OCI-LY3 (cell line): ENCODE measurements at regions not wholly inside any gene's neighbourhood (a gene's known extent, or its start where the extent isn't known, plus 50 kb on each side); places are given as distances from the start of the nearest gene placed in this dataset.

Experiments used
- H2AFZ ChIP-seq: fragments of 200-600, 300-600 bp; shearing (Covaris generic); 2 replicates; pipeline ENCODE4 v1.6.0; 2014; ENCODE audit warnings: antibody characterized with exemption, low read depth, low read length
- H3K27ac ChIP-seq: fragments of 200-600, 300-600 bp; sonication (generic); 2 replicates; pipeline ENCODE4 v1.5.1; 2014; ENCODE audit warnings: mild to moderate bottlenecking, low read length, moderate library complexity, mixed read lengths
- H3K27me3 ChIP-seq: fragments of 200-600, 300-600 bp; sonication (generic); 2 replicates; pipeline ENCODE4 v1.6.1; 2014; ENCODE audit warnings: low read depth, low read length, mixed read lengths
- H3K36me3 ChIP-seq: fragments of 200-600, 300-600 bp; sonication (generic); replicated peaks from 2 replicates; pipeline ENCODE3; 2014; ENCODE audit warnings: low read depth, low read length, mixed read lengths
- H3K4me1 ChIP-seq: fragments of 300-600, 200-600 bp; sonication (generic); 2 replicates; pipeline ENCODE4 v1.6.1; 2014; ENCODE audit warnings: low read length, mixed read lengths
- H3K4me2 ChIP-seq: fragments of 200-600, 300-600 bp; sonication (generic); 2 replicates; pipeline ENCODE4 v1.6.1; 2014; ENCODE audit warnings: low read length, mixed read lengths
- H3K4me3 ChIP-seq: fragments of 300-600, 200-600 bp; sonication (generic); 2 replicates; pipeline ENCODE4 v1.5.1; 2014; ENCODE audit warnings: antibody characterized with exemption, mild to moderate bottlenecking, low read length, moderate library complexity
- H3K79me2 ChIP-seq: fragments of 300-600, 200-600 bp; shearing (Covaris generic); 2 replicates; pipeline ENCODE4 v1.6.1; 2014; ENCODE audit warnings: mild to moderate bottlenecking, low read length, mixed read lengths
- H3K9ac ChIP-seq: fragments of 300-600, 200-600 bp; shearing (Covaris generic); 2 replicates; pipeline ENCODE4 v1.6.0; 2014; ENCODE audit warnings: mild to moderate bottlenecking, low read length, moderate library complexity
- H3K9me3 ChIP-seq: fragments of 200-600, 300-600 bp; shearing (Covaris generic); 2 replicates; pipeline ENCODE4 v1.6.1; 2014; ENCODE audit warnings: low read length, mixed read lengths; ENCODE audit not compliant: insufficient read depth
- H4K20me1 ChIP-seq: fragments of 200-600, 300-600 bp; sonication (generic); 2 replicates; pipeline ENCODE4 v1.6.1; 2016; ENCODE audit warnings: low read length, mixed read lengths; ENCODE audit not compliant: insufficient read depth
- EZH2phosphoT487 ChIP-seq: fragments of 200-600 bp; shearing (Covaris generic); IDR thresholded peaks from 2 replicates; pipeline ENCODE4 v1.6.1; 2018; ENCODE audit warnings: antibody characterized with exemption, mixed run types, low read depth
- TF ChIP-seq, protein P1 (sequence below): fragments of 200-600, 300-600 bp; sonication (generic); IDR thresholded peaks from 2 replicates; pipeline ENCODE4 v1.5.1; 2014; ENCODE audit warnings: antibody characterized with exemption, low read length, low read depth

DNA sequence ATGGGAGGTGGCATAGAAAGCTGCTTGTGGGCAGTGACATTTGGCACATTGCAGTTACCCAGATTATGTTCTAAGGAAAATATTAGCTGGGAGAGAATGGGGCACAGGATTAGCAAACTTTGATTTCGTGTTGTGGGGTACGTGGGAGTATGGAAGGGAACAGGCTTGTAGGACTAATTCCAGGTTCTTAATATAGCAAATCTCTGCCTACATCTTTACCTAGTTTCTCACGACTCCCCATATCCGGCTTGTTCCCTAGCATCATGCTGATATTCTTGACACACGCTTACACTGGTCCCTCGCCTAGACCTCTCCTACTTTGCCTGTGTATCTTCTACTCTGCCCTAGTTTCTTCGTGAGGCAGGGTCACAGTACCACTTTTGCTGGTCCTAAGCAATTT is 293.9 kb upstream of the PLXNA2 start:
- no peaks in the 10 kb centered on the region for H3K9me3 ChIP-seq
- H3K4me1 ChIP-seq = no peaks in the 10 kb centered on the region
- no peak overlapping the region for H3K4me2 ChIP-seq
- H3K27ac ChIP-seq = no peak overlapping the region
- H2AFZ ChIP-seq = no peak overlapping the region
- H3K36me3 ChIP-seq = no peaks in the 10 kb centered on the region
- H3K79me2 ChIP-seq = no peaks in the 10 kb centered on the region
- TF ChIP-seq, protein P1, sequence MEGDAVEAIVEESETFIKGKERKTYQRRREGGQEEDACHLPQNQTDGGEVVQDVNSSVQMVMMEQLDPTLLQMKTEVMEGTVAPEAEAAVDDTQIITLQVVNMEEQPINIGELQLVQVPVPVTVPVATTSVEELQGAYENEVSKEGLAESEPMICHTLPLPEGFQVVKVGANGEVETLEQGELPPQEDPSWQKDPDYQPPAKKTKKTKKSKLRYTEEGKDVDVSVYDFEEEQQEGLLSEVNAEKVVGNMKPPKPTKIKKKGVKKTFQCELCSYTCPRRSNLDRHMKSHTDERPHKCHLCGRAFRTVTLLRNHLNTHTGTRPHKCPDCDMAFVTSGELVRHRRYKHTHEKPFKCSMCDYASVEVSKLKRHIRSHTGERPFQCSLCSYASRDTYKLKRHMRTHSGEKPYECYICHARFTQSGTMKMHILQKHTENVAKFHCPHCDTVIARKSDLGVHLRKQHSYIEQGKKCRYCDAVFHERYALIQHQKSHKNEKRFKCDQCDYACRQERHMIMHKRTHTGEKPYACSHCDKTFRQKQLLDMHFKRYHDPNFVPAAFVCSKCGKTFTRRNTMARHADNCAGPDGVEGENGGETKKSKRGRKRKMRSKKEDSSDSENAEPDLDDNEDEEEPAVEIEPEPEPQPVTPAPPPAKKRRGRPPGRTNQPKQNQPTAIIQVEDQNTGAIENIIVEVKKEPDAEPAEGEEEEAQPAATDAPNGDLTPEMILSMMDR = no peak
- TF ChIP-seq EZH2phosphoT487 = no peak
- no peak overlapping the region for H3K4me3 ChIP-seq
- H4K20me1 ChIP-seq = no peaks in the 10 kb centered on the region
- H3K9ac ChIP-seq = no peak overlapping the region
- H3K27me3 ChIP-seq = peaks cover 16% of the 10 kb centered on the region; the same call in 1 of the 2 replicates

DNA sequence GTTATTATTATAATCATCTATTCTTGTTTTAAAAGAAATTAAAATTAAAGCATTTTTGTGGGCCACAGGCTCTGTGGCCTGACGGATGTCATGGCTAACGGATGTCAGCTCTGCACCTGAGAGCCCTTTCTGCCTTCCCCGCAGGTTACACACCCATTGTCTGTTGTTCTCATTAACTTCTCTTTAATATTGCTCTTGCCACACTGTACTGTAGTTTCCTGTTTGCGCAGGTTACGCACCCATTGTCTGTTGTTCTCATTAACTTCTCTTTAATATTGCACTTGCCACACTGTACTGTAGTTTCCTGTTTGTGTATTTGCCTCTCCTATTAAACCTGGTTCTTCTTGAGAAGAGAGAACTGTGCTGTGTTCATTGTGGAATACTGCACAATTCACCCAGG is 294.4 kb upstream of the PLXNA2 start:
- Histone ChIP-seq H4K20me1 (no peaks in the 10 kb centered on the region), H2AFZ (no peak overlapping the region), H3K27ac (no peak overlapping the region), H3K27me3 (0 out of 2 replicates have a peak, but pooled peaks cover 13% of the 10 kb centered on the region), H3K4me3 (no peak overlapping the region), H3K9ac (no peak overlapping the region), H3K4me1 (no peaks in the 10 kb centered on the region), H3K79me2 (no peaks in the 10 kb centered on the region), H3K9me3 (no peaks in the 10 kb centered on the region), H3K4me2 (no peak overlapping the region), H3K36me3 (no peaks in the 10 kb centered on the region)
- TF ChIP-seq EZH2phosphoT487 = no peak
- TF ChIP-seq, protein P1 = no peak

DNA sequence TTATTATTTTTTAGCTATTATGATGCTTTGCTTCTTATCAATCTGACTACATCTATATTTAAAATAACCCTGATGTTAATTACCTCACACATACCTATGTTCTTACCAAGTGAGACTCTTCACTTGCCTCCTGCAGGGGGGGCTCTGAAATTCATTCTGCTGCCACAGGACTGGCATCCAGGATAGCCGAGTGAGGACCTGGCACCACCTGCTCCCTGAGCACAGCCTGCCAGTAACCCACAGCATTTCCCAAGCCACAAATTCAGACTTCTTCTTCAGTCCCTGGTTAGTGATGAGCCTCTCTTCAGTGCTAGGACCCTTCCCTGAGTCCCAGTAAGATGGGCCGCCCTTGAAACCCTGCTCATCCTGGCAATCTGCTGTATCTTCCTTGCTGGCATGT is 296.5 kb upstream of the PLXNA2 start:
- Histone ChIP-seq H4K20me1 (no peaks in the 10 kb centered on the region), H3K79me2 (no peaks in the 10 kb centered on the region), H3K4me2 (no peak overlapping the region), H3K9ac (no peak overlapping the region), H3K4me3 (no peak overlapping the region), H3K27ac (no peak overlapping the region), H3K9me3 (no peaks in the 10 kb centered on the region), H3K4me1 (no peaks in the 10 kb centered on the region; the same call in 1 of the 2 replicates), H3K27me3 (peaks cover 13% of the 10 kb centered on the region; the same call in 1 of the 2 replicates), H2AFZ (no peak overlapping the region), H3K36me3 (no peaks in the 10 kb centered on the region)
- TF ChIP-seq, protein P1 = no peak
- no peak for TF ChIP-seq EZH2phosphoT487

DNA sequence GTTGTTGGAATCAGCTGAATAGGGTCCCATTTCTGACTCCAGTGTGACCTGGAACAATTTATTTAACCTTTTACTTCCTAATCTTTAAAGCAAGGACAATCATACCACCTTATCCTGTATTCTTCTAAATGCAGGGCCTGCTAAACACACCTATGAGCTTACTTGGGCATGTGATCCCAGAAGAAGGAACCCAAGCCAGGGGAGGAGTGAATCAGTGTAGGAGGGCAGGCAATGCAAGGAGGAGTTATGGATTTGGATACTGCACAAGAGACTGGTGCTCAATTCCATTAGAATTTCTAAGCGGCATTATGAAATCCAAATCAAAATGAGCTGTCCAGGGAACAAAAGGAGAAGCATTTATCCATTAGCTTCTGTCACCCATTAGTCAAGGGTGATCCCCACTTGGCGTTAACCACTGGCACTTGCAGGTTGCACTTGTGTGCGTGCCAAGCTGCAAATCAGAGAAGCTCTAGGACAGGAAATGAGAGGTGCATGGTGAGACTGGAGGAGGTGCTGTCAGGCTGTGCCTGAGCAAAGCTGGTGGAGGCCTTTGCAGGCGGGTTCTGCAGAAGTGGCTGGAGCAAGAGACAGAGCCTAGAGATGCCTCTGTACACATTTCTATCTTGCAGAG is 297.2 kb upstream of the PLXNA2 start:
- Histone ChIP-seq H2AFZ (no peak overlapping the region), H3K4me2 (no peak overlapping the region), H3K36me3 (no peaks in the 10 kb centered on the region), H4K20me1 (no peaks in the 10 kb centered on the region), H3K79me2 (no peaks in the 10 kb centered on the region), H3K4me1 (no peaks in the 10 kb centered on the region; the same call in 1 of the 2 replicates), H3K27ac (no peak overlapping the region), H3K9me3 (no peaks in the 10 kb centered on the region), H3K9ac (no peak overlapping the region), H3K4me3 (no peak overlapping the region), H3K27me3 (peaks cover 13% of the 10 kb centered on the region; the same call in 1 of the 2 replicates)
- TF ChIP-seq, protein P1 = no peak
- TF ChIP-seq EZH2phosphoT487 = no peak
